ENCODE measurements at regions not wholly inside any gene's neighbourhood (a gene's known extent, or its start where the extent isn't known, plus 50 kb on each side); places are given as distances from the start of the nearest gene placed in this dataset.
A peak's percentile ranks its signal among the peaks of the same experiment; 100 is the strongest.

- peaks cover 6% of the 10 kb centered on the region for H3K27me3 Mint-ChIP-seq
- H3K27ac Mint-ChIP-seq: no peak overlapping the region
- H3K9me3 Mint-ChIP-seq: no peaks in the 10 kb centered on the region
- no peaks in the 10 kb centered on the region for H3K36me3 Mint-ChIP-seq (ENCODE audit: low read depth)
- H3K4me3 Mint-ChIP-seq: no peak overlapping the region
- no peak for ATAC-seq (replicated peaks)
- H3K4me1 Mint-ChIP-seq: no peaks in the 10 kb centered on the region
Measured at GRCh38 chr12:80045594-80045993, 53.7 kb upstream of the OTOGL start.

DNA sequence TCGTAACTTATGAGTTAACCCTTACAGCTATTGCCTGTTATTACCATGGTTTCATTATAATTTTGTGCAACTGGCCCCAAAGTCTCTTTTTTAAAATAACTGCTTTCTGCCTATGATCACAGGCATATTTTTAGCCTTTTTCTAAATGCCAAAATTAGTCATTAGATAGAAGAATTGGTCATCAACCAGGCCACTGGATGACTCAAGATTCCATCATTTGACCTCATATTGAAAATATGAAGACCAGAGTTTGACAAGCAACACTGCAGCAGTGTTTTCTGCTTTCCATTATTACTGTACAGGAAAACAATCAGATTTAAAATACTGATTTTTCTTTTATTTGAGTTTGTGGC is 54.7 kb upstream of the OTOGL start:
- H3K4me3 Mint-ChIP-seq: no peak overlapping the region
- H3K36me3 Mint-ChIP-seq (ENCODE audit: low read depth): no peaks in the 10 kb centered on the region
- no peaks in the 10 kb centered on the region for H3K27me3 Mint-ChIP-seq
- no peaks in the 10 kb centered on the region for H3K4me1 Mint-ChIP-seq
- H3K27ac Mint-ChIP-seq: no peak overlapping the region
- ATAC-seq (replicated peaks): peak; percentile 62
- no peaks in the 10 kb centered on the region for H3K9me3 Mint-ChIP-seq

DNA sequence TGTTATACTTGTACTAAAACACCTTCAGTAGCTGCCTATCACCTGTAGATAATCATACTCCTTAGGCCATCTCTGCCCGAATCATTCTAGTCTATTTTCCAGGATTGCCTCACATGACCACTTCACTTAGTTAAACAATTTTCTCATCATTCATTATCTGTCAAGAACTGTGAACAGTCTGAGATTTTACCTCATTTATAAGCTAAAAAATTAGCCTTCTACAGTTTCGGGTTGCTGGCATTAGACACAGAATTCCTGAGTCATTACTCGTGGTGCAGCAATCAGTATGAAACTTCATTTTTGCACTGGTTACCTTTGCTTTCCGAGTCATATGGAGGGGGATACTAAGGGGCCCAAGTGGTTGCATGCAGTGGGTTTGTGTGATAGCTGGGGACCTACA is 57.6 kb upstream of the OTOGL start:
- Mint-ChIP-seq H3K36me3 (ENCODE audit: low read depth) (no peaks in the 10 kb centered on the region), H3K4me1 (no peaks in the 10 kb centered on the region), H3K27me3 (peaks cover 7% of the 10 kb centered on the region), H3K9me3 (no peaks in the 10 kb centered on the region), H3K4me3 (no peak overlapping the region), H3K27ac (no peak overlapping the region)
- no peak for ATAC-seq (replicated peaks)

DNA sequence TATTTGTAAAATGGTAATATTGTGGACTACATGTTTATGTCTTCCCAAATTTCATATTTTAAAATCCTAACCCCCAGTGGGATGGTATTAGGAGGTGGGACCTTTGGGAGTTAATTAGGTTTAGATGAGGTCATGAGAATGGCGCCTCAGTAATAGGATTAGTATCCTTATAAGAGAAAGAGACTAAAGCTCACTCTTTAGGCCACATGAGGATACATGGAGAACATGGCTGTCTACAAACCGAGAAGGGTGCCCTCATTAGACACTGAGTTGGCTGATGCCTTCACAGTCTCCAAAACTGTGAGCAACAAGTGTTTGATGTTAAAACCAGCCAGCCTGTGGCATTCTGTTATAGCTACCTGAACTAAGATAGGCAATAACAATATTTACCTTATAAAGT is 58.3 kb upstream of the OTOGL start:
- Mint-ChIP-seq H3K4me1 (no peaks in the 10 kb centered on the region), H3K36me3 (ENCODE audit: low read depth) (no peaks in the 10 kb centered on the region), H3K4me3 (no peak overlapping the region), H3K27me3 (peaks cover 7% of the 10 kb centered on the region), H3K27ac (no peak overlapping the region), H3K9me3 (no peaks in the 10 kb centered on the region)
- ATAC-seq (replicated peaks): no peak

DNA sequence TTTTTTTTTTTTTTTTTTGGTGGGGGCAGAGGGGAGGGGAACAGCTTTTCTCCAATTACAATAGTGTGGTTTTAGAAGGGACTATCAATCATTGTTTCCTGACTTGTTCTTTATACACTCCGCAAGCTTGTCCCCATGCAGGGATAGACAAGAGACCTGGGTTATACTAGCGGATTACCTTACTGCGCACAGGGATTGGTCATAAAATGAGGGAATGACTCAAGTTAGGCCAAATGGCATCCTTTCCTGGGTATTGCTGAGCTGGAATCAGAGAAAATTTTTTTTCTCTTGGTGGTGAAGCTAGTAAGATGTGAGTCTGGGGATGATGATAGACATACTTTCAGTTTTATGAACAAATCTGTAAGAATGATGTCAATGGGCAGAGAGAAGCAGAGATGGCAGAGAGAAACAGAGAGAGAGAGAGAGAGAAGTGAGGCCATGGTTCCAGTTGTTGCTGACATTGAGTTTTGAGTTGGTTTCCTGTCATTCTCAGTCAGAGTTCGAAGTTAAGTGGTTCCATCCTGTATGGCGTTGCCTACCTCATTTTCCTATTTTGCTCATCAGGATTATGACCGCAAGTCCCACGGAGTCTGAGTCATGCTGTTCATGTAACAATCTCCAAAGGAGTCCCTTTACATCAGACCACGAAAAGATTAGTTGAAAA is 59.1 kb upstream of the OTOGL start:
- Mint-ChIP-seq H3K4me3 (no peak overlapping the region), H3K27ac (peak overlapping the region; percentile 39), H3K27me3 (peaks cover 7% of the 10 kb centered on the region), H3K4me1 (no peaks in the 10 kb centered on the region), H3K9me3 (no peaks in the 10 kb centered on the region), H3K36me3 (ENCODE audit: low read depth) (no peaks in the 10 kb centered on the region)
- ATAC-seq (replicated peaks): peak; percentile 78

DNA sequence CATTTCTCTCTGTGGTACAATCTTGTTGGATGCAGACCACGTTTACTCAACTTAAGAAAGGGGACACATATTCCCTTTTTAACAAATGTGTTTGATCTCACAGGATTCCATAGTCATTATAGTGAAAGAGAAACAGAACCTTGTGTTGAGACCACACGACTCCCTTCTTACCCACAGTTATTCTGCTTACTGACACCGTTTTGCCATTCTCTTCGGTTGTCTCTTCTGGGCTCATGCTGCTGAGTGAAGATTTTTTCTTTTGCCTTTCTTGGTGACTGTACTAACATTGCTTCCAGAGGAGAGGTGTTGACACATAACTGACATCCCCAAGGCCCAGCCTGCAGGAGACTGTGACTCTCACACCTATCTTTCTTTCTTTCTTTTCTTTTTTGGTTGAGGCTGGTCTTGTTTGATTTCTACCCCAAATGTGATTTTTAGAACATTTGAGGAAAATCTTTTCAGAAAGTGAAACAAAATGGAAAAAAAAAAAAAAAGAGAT is 61.2 kb upstream of the OTOGL start:
- Mint-ChIP-seq H3K27me3 (peaks cover 7% of the 10 kb centered on the region), H3K4me1 (no peaks in the 10 kb centered on the region), H3K36me3 (ENCODE audit: low read depth) (no peaks in the 10 kb centered on the region), H3K4me3 (no peak overlapping the region), H3K9me3 (no peaks in the 10 kb centered on the region), H3K27ac (no peak overlapping the region)
- no peak for ATAC-seq (replicated peaks)

DNA sequence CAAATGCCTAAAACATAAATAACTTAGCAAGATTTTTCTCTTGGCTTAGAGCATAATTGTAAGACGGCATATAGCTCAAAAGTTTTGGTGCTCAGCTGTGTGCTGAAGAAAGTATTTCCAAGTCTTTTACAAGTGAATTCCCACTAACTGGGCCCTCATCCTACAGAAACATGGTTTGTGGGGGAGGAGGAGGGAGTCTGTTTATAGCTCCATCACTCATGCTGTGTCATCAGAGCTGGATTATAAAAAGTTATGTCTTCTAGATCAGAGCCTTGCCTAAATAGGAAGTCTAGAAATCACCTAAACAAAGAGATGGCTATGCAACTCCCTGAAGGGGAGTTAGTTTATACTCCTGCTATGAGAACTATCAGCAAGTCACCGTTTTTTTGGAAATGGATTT is 65.9 kb upstream of the OTOGL start:
- no peaks in the 10 kb centered on the region for H3K9me3 Mint-ChIP-seq
- no peak overlapping the region for H3K27ac Mint-ChIP-seq
- no peaks in the 10 kb centered on the region for H3K36me3 Mint-ChIP-seq (ENCODE audit: low read depth)
- no peaks in the 10 kb centered on the region for H3K4me1 Mint-ChIP-seq
- no peak for ATAC-seq (replicated peaks)
- H3K27me3 Mint-ChIP-seq: peaks cover 26% of the 10 kb centered on the region
- no peak overlapping the region for H3K4me3 Mint-ChIP-seq

GRCh38 chr12:80032946-80033345 is 66.4 kb upstream of the OTOGL start:
- H3K9me3 Mint-ChIP-seq: no peaks in the 10 kb centered on the region
- no peak overlapping the region for H3K27ac Mint-ChIP-seq
- H3K36me3 Mint-ChIP-seq (ENCODE audit: low read depth): no peaks in the 10 kb centered on the region
- peaks cover 23% of the 10 kb centered on the region for H3K27me3 Mint-ChIP-seq
- ATAC-seq (replicated peaks): no peak
- no peaks in the 10 kb centered on the region for H3K4me1 Mint-ChIP-seq
- no peak overlapping the region for H3K4me3 Mint-ChIP-seq

DNA sequence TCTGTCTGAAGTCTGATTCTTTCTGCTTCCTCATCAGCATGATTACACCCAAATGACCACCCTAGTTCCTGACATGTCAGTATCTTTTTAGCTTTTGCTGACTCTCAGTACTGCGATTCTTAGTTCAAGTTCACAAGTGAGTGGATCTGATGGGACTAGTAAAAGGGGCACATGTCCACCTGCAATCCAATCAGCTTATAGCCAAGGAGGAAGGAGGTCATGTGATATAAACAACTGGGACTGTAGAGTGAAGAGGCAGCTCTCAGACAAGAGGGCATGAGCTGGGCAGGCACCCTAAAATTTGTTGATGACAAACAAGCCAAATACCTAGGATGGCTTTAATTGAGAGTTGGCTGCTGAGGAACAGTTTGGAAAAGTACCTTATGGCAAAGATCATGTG is 68.1 kb upstream of the OTOGL start:
- Mint-ChIP-seq H3K9me3 (peaks cover under 1% of the 10 kb centered on the region), H3K4me3 (no peak overlapping the region), H3K4me1 (no peaks in the 10 kb centered on the region), H3K27me3 (peaks cover 19% of the 10 kb centered on the region), H3K27ac (no peak overlapping the region), H3K36me3 (ENCODE audit: low read depth) (no peaks in the 10 kb centered on the region)
- no peak for ATAC-seq (replicated peaks)

DNA sequence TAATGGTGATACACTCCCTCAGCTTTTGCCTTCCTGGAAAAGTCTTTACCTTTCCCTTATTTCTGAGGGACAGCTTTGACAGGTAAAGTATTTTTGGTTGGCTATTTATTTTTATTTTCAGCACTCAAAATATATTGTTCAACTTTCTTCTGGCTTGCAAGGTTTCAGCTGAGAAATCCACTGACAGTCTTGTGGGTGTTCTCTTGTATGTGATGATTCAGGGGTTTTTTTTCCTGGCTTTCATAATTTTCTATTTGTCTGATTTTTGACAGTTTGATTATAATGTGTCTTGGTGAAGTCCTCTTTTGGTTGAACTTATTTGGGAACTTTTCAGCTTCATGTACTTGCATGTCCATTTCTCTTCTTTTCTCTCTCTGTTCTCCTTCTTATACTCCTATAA is 73.7 kb upstream of the OTOGL start:
- Mint-ChIP-seq H3K9me3 (peaks cover 6% of the 10 kb centered on the region), H3K27ac (no peak overlapping the region), H3K36me3 (ENCODE audit: low read depth) (no peaks in the 10 kb centered on the region), H3K4me3 (no peak overlapping the region), H3K27me3 (peaks cover 16% of the 10 kb centered on the region), H3K4me1 (no peaks in the 10 kb centered on the region)
- ATAC-seq (replicated peaks): no peak

GRCh38 chr12:80019691-80020090 is 79.6 kb upstream of the OTOGL start:
- H3K27ac Mint-ChIP-seq: no peak overlapping the region
- ATAC-seq (replicated peaks): no peak
- H3K4me1 Mint-ChIP-seq: no peaks in the 10 kb centered on the region
- H3K9me3 Mint-ChIP-seq: peaks cover 5% of the 10 kb centered on the region
- peaks cover 5% of the 10 kb centered on the region for H3K27me3 Mint-ChIP-seq
- H3K36me3 Mint-ChIP-seq (ENCODE audit: low read depth): no peaks in the 10 kb centered on the region
- H3K4me3 Mint-ChIP-seq: no peak overlapping the region

DNA sequence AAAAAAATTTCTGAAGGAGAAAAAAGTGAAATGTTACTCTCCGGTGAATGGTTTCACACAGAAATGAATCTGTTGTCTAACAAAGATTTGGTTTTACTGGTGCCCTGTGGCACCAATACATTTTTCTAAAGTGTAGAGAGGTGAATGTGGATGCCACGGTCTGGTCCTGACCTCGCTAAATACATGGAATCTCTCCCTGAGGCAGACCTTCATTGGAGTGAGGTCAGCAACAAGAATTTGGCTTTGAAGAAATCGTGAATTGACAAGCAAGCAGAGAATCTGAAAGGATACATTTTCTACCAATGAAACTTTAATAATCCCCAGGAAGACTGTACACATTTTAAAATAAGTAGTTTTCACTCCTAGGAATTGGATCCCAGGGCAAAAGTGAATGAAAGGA is 81.2 kb upstream of the OTOGL start:
- Mint-ChIP-seq H3K4me3 (no peak overlapping the region), H3K27ac (no peak overlapping the region), H3K9me3 (peaks cover 6% of the 10 kb centered on the region), H3K27me3 (peaks cover 6% of the 10 kb centered on the region), H3K4me1 (no peaks in the 10 kb centered on the region), H3K36me3 (ENCODE audit: low read depth) (no peaks in the 10 kb centered on the region)
- ATAC-seq (replicated peaks): no peak

DNA sequence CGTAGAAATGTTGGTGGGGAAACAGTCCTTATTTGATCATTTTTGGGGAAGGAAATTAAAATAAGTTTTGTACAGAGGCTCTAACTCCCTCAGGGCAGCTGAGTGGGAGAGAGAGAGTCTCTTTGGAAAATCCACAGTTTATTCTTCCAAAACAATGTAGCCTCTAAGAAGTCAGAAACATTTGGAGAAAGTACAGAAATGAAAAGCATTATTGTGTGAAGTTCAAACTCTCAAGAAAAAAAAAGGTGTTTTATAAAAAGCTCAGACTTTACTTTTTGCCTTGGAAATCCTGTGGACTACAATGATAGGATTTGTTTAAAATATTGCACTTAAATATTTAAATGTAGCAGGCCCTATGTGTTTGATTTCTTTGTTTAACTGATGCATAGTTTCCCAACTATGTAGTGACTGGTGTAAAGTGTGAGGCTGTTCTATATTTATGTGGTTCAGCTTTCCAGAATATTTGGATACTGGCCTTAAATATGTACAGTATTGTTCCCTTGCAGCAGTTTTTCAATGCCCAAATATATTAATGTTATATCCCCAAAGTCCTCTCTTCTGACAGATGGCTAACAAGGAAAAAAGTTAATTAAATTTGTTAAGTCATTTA is 82.0 kb upstream of the OTOGL start:
- Mint-ChIP-seq H3K36me3 (ENCODE audit: low read depth) (no peaks in the 10 kb centered on the region), H3K27me3 (peaks cover 6% of the 10 kb centered on the region), H3K4me3 (no peak overlapping the region), H3K27ac (no peak overlapping the region), H3K4me1 (no peaks in the 10 kb centered on the region), H3K9me3 (peaks cover 6% of the 10 kb centered on the region)
- ATAC-seq (replicated peaks): no peak

GRCh38 chr12:80016684-80017083 is 81.8 kb upstream of the PPP1R12A start:
- H3K27me3 Mint-ChIP-seq: peaks cover 6% of the 10 kb centered on the region
- peaks cover 6% of the 10 kb centered on the region for H3K9me3 Mint-ChIP-seq
- no peaks in the 10 kb centered on the region for H3K4me1 Mint-ChIP-seq
- ATAC-seq (replicated peaks): no peak
- H3K36me3 Mint-ChIP-seq (ENCODE audit: low read depth): no peaks in the 10 kb centered on the region
- H3K27ac Mint-ChIP-seq: no peak overlapping the region
- no peak overlapping the region for H3K4me3 Mint-ChIP-seq

- Mint-ChIP-seq H3K9me3 (peaks cover 6% of the 10 kb centered on the region), H3K27ac (no peak overlapping the region), H3K4me3 (no peak overlapping the region), H3K27me3 (peaks cover 6% of the 10 kb centered on the region), H3K36me3 (ENCODE audit: low read depth) (no peaks in the 10 kb centered on the region), H3K4me1 (no peaks in the 10 kb centered on the region)
- ATAC-seq (replicated peaks): no peak
Measured at GRCh38 chr12:80015660-80016059, 80.8 kb upstream of the PPP1R12A start.

Data from activated T-helper 17 cell treated with anti-CD3 and anti-CD28 coated beads, Interleukin-2, amount 50 U/mL, for 72 hours (primary cell).